ENCODE measurements at regions not wholly inside any gene's neighbourhood (a gene's known extent, or its start where the extent isn't known, plus 50 kb on each side); places are given as distances from the start of the nearest gene placed in this dataset.

DNA sequence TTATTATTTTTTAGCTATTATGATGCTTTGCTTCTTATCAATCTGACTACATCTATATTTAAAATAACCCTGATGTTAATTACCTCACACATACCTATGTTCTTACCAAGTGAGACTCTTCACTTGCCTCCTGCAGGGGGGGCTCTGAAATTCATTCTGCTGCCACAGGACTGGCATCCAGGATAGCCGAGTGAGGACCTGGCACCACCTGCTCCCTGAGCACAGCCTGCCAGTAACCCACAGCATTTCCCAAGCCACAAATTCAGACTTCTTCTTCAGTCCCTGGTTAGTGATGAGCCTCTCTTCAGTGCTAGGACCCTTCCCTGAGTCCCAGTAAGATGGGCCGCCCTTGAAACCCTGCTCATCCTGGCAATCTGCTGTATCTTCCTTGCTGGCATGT lies 296.5 kb upstream of the PLXNA2 start:
- TF ChIP-seq SIN3A (IDR thresholded peaks at IDR 0.05; ENCODE audit: borderline replicate concordance, insufficient read depth, low read length) (no peak), REST (IDR thresholded peaks at IDR 0.05; ENCODE audit: insufficient read depth in 1 of 2, low read depth in 2 of 2, low read length in 2 of 2) (no peak)

DNA sequence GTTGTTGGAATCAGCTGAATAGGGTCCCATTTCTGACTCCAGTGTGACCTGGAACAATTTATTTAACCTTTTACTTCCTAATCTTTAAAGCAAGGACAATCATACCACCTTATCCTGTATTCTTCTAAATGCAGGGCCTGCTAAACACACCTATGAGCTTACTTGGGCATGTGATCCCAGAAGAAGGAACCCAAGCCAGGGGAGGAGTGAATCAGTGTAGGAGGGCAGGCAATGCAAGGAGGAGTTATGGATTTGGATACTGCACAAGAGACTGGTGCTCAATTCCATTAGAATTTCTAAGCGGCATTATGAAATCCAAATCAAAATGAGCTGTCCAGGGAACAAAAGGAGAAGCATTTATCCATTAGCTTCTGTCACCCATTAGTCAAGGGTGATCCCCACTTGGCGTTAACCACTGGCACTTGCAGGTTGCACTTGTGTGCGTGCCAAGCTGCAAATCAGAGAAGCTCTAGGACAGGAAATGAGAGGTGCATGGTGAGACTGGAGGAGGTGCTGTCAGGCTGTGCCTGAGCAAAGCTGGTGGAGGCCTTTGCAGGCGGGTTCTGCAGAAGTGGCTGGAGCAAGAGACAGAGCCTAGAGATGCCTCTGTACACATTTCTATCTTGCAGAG lies 297.2 kb upstream of the PLXNA2 start:
- TF ChIP-seq POLR2AphosphoS5 (IDR thresholded peaks at IDR 0.05; ENCODE audit: low read depth, low read length) (no peak), SIN3A (IDR thresholded peaks at IDR 0.05; ENCODE audit: borderline replicate concordance, insufficient read depth, low read length) (no peak)

- no peak for TF ChIP-seq TAF1 (IDR thresholded peaks at IDR 0.05; ENCODE audit: borderline replicate concordance, insufficient read depth, low read length)
- no peak for TF ChIP-seq SIN3A (IDR thresholded peaks at IDR 0.05; ENCODE audit: borderline replicate concordance, insufficient read depth, low read length)
- TF ChIP-seq REST (IDR thresholded peaks at IDR 0.05; ENCODE audit: insufficient read depth in 1 of 2, low read depth in 2 of 2, low read length in 2 of 2): no peak
- TF ChIP-seq POLR2AphosphoS5 (IDR thresholded peaks at IDR 0.05; ENCODE audit: low read depth, low read length): no peak
- no peak for TF ChIP-seq FOXP2 (optimal IDR thresholded peaks at IDR 0.05; ENCODE audit: borderline replicate concordance, extremely low read depth, extremely low read length, insufficient read depth)
Measured at GRCh38 chr1:208542309-208542708, 298.1 kb upstream of the PLXNA2 start.

DNA sequence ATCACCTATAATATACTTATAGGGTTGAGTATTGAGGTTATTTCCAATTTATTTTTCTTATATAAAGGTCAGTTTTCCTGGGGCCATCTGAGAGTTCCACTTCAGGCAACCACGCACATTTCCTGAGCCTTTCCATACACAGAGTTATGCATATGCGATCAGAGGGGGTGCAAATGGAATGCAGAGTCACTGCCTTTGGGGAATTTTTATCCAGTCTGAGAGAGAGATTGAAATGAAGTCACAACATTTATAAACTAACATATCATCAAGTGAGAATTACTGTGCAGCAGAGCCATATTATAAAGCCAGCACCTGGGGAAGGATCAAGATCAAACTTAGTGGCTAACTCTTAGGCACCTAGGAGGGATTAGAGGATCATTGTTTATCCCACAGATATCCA lies 299.9 kb upstream of the PLXNA2 start:
- TF ChIP-seq POLR2AphosphoS5 (IDR thresholded peaks at IDR 0.05; ENCODE audit: low read depth, low read length): no peak
- no peak for TF ChIP-seq FOXP2 (optimal IDR thresholded peaks at IDR 0.05; ENCODE audit: borderline replicate concordance, extremely low read depth, extremely low read length, insufficient read depth)
- TF ChIP-seq SIN3A (IDR thresholded peaks at IDR 0.05; ENCODE audit: borderline replicate concordance, insufficient read depth, low read length): no peak
- TF ChIP-seq REST (IDR thresholded peaks at IDR 0.05; ENCODE audit: insufficient read depth in 1 of 2, low read depth in 2 of 2, low read length in 2 of 2): no peak
- TF ChIP-seq TAF1 (IDR thresholded peaks at IDR 0.05; ENCODE audit: borderline replicate concordance, insufficient read depth, low read length): no peak

DNA sequence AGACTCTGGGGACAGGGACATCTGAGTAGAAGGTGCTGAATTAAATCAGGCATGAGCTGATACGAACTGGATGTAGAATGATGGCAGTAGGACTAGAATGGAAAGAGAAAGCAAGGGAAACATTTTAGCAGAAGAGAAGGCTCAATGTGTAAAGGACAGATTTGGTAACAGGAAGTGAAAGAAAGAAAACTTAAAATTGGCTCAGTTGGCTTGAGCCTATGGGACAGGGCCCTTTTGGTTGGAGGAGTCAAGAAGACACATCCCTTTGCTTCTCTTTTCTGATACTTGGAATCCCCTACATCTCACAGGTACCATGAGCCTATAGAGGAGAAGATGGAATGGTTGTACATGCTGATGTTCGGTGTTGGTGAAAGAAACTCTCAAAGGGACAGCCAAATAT lies 300.6 kb upstream of the PLXNA2 start:
- TF ChIP-seq REST (IDR thresholded peaks at IDR 0.05; ENCODE audit: insufficient read depth in 1 of 2, low read depth in 2 of 2, low read length in 2 of 2) (no peak), FOXP2 (optimal IDR thresholded peaks at IDR 0.05; ENCODE audit: borderline replicate concordance, extremely low read depth, extremely low read length, insufficient read depth) (no peak), POLR2AphosphoS5 (IDR thresholded peaks at IDR 0.05; ENCODE audit: low read depth, low read length) (no peak), TAF1 (IDR thresholded peaks at IDR 0.05; ENCODE audit: borderline replicate concordance, insufficient read depth, low read length) (no peak), SIN3A (IDR thresholded peaks at IDR 0.05; ENCODE audit: borderline replicate concordance, insufficient read depth, low read length) (no peak)

Measured in PFSK-1 (cell line).